Raji (cell line): ENCODE measurements at regions not wholly inside any gene's neighbourhood (a gene's known extent, or its start where the extent isn't known, plus 50 kb on each side); places are given as distances from the start of the nearest gene placed in this dataset.

Experiments
- POLR2A ChIP-seq: IDR thresholded peaks from 2 replicates; pipeline ENCODE4 v1.6.1; 2011; ENCODE audit warnings: low read depth, low read length, control low read depth; ENCODE audit not compliant: insufficient read depth

- no peak for TF ChIP-seq POLR2A
Measured at GRCh38 chr5:98527846-98528245, 245.6 kb upstream of the RGMB start.

GRCh38 chr5:98529321-98529720, 244.1 kb upstream of the RGMB start:
- TF ChIP-seq POLR2A, result no peak

GRCh38 chr5:98530224-98530623, 243.2 kb upstream of the RGMB start:
- no peak for TF ChIP-seq POLR2A

GRCh38 chr5:98535901-98536300, 237.6 kb upstream of the RGMB start:
- TF ChIP-seq POLR2A, result no peak

GRCh38 chr5:98540056-98540455, 233.4 kb upstream of the RGMB start:
- TF ChIP-seq POLR2A, result no peak

- no peak for TF ChIP-seq POLR2A
Measured at GRCh38 chr5:98541641-98542040, 231.8 kb upstream of the RGMB start.

GRCh38 chr5:98543490-98543889, 230.0 kb upstream of the RGMB start:
- TF ChIP-seq POLR2A, result no peak

- TF ChIP-seq POLR2A, result no peak
Measured at GRCh38 chr5:98556712-98557111, 216.8 kb upstream of the RGMB start.

- no peak for TF ChIP-seq POLR2A
Measured at GRCh38 chr5:98557916-98558315, 215.5 kb upstream of the RGMB start.

- no peak for TF ChIP-seq POLR2A
Measured at GRCh38 chr5:98563885-98564653, 209.4 kb upstream of the RGMB start.

- TF ChIP-seq POLR2A, result no peak
Measured at GRCh38 chr5:98564836-98565235, 208.6 kb upstream of the RGMB start.

GRCh38 chr5:98568336-98568735, 205.1 kb upstream of the RGMB start:
- TF ChIP-seq POLR2A, result no peak

- no peak for TF ChIP-seq POLR2A
Measured at GRCh38 chr5:98569288-98569687, 204.2 kb upstream of the RGMB start.

GRCh38 chr5:98570010-98570409, 203.5 kb upstream of the RGMB start:
- no peak for TF ChIP-seq POLR2A

GRCh38 chr5:98570661-98571191, 202.7 kb upstream of the RGMB start:
- TF ChIP-seq POLR2A, result no peak

GRCh38 chr5:98573834-98574320, 199.6 kb upstream of the RGMB start:
- no peak for TF ChIP-seq POLR2A

GRCh38 chr5:98576275-98576674, 197.2 kb upstream of the RGMB start:
- no peak for TF ChIP-seq POLR2A
